Common myeloid progenitor, CD34-positive (primary cell): ENCODE measurements at regions not wholly inside any gene's neighbourhood (a gene's known extent, or its start where the extent isn't known, plus 50 kb on each side); places are given as distances from the start of the nearest gene placed in this dataset.

Source experiments
- CTCF ChIA-PET: fragments of 350-600 bp; sonication (Branson Sonifier 250); formaldehyde crosslinking; loops from one replicate; lab custom pipeline; 2021; ENCODE audit warnings: antibody characterized with exemption; lab: Charles Lee
- POLR2A ChIA-PET: fragments of 350-600 bp; sonication (Branson Sonifier 250); formaldehyde crosslinking; loops from one replicate; lab custom pipeline; 2021; ENCODE audit warnings: antibody characterized with exemption; lab: Charles Lee
- DNase-seq, 3 donors: peaks; one replicate each; pipeline versions ENCODE4 v3.0.0 to v3.0.0-alpha.2; 2013
- H3K27ac ChIP-seq, 2 experiments: 1 replicate in 1 of 2; 2 replicates in 1 of 2; pipeline ENCODE4 v1.7.0; 2013; ENCODE audit warnings: inconsistent platforms in 2 of 2, low read length in 2 of 2, mild to moderate bottlenecking in 2 of 2, low read depth in 1 of 2, moderate library complexity in 1 of 2; ENCODE audit not compliant: severe bottlenecking in 2 of 2, insufficient read depth in 1 of 2, poor library complexity in 1 of 2
- H3K27me3 ChIP-seq, 5 experiments: replicated peaks in 2 of 5; 1 replicate in 3 of 5; 2 replicates in 2 of 5; pipeline versions ENCODE4 v1.6.1 to v1.7.0; 2013; ENCODE audit warnings: low read length in 4 of 5, mild to moderate bottlenecking in 2 of 5, moderate library complexity in 2 of 5, inconsistent platforms in 1 of 5; ENCODE audit not compliant: insufficient read depth in 5 of 5, control insufficient read depth in 4 of 5
- H3K36me3 ChIP-seq, 4 experiments: 1 replicate in 2 of 4; 2 replicates in 2 of 4; pipeline versions ENCODE4 v1.6.1 to v1.7.0; 2013; ENCODE audit warnings: low read length in 3 of 4, control low read depth in 1 of 4, mild to moderate bottlenecking in 1 of 4; ENCODE audit not compliant: control insufficient read depth in 4 of 4, insufficient read depth in 4 of 4
- H3K4me1 ChIP-seq, 4 experiments: 1 replicate in 3 of 4; 2 replicates in 1 of 4; pipeline versions ENCODE4 v1.6.1 to v1.7.1; 2013; ENCODE audit warnings: low read length in 3 of 4, mild to moderate bottlenecking in 3 of 4, control low read depth in 1 of 4, inconsistent platforms in 1 of 4, moderate library complexity in 1 of 4; ENCODE audit not compliant: control insufficient read depth in 4 of 4, insufficient read depth in 4 of 4; ENCODE audit errors: control extremely low read depth in 1 of 4
- H3K4me3 ChIP-seq, 7 experiments: 1 replicate in 4 of 7; 2 replicates in 3 of 7; pipeline versions ENCODE4 v1.5.1 to v1.7.0; 2013; ENCODE audit warnings: mild to moderate bottlenecking in 7 of 7, low read length in 6 of 7, moderate library complexity in 6 of 7, inconsistent platforms in 2 of 7, low read depth in 2 of 7, control low read depth in 1 of 7; ENCODE audit not compliant: insufficient read depth in 4 of 7, control insufficient read depth in 1 of 7; ENCODE audit errors: extremely low read depth in 1 of 7
- H3K9me3 ChIP-seq, 5 experiments: 1 replicate in 4 of 5; 2 replicates in 1 of 5; pipeline versions ENCODE4 v1.6.1 to v1.7.1; 2013; ENCODE audit warnings: low read length in 4 of 5, mild to moderate bottlenecking in 2 of 5, inconsistent platforms in 1 of 5, low read depth in 1 of 5, moderate library complexity in 1 of 5; ENCODE audit not compliant: control insufficient read depth in 4 of 5, insufficient read depth in 2 of 5; ENCODE audit errors: control extremely low read depth in 1 of 5
- WGBS: methylation state at CpG from one replicate; pipeline ENCODE4 v1.1.5; 2013; ENCODE audit not compliant: insufficient coverage; 5-methylcytosine and 5-hydroxymethylcytosine counted together

DNA sequence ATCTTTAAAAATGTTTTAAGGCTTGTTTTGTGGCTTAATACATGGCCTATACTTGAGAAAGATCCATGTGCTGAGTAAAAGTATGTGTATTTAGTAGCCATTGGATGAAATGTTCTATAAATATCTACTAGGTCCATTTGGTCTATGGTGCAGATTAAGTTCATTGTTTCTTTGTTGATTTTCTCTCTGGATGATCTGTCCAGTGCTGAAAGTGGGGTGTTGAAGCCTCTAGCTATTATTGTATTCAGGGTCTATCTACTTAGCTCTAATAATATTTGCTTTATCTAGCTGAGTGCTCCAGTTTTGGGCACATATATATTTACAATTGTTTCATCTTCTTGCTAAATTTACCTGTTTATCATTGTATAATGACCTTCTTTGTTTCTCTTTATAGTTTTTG, 272.2 kb upstream of the NR4A3 start:
- DNase-seq, result no peak
- Histone ChIP-seq H3K9me3 (peaks cover 0 to 22% (median 4%) of the 10 kb centered on the region in 5 experiments), H3K27ac (no peak overlapping the region), H3K27me3 (no peaks in the 10 kb centered on the region), H3K36me3 (no peaks in the 10 kb centered on the region), H3K4me1 (no peaks in the 10 kb centered on the region), H3K4me3 (no peak overlapping the region)
- ChIA-PET CTCF (no interaction called here), POLR2A (no interaction called here)

DNA sequence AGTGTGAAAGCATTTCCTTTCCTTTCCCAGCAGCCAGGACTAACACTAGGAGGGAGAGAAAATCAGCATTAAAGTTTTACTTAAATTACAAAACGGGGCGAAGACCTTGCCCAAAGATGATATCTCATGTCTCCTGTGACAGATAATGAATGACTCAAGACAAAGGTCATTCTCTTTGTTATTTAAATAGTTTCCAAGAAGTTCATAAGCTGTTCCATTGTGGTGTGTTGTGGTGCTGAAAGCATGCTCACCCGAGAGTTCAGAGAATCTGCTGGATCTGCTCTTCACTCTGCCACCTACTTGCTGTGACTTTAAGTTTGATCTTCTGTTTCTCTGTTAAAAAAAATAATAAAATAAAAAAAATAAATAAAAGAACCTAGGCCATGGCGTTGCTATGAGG, 265.9 kb upstream of the NR4A3 start:
- no peaks in the 10 kb centered on the region for H3K4me1 ChIP-seq
- H3K36me3 ChIP-seq, result no peaks in the 10 kb centered on the region
- ChIA-PET POLR2A (no interaction called here), CTCF (interaction anchor here (1.1 kb wide), 1 partner anchor 9 kb away, joined by 3 read pairs; no protein-coding TSS in a partner anchor)
- H3K9me3 ChIP-seq, result peaks cover 2 to 32% (median 3%) of the 10 kb centered on the region in 5 experiments
- WGBS, result no CpG with 5 or more reads among the region's 4 CpGs
- no peak for DNase-seq
- no peak overlapping the region for H3K4me3 ChIP-seq
- no peaks in the 10 kb centered on the region for H3K27me3 ChIP-seq
- no peak overlapping the region for H3K27ac ChIP-seq

DNA sequence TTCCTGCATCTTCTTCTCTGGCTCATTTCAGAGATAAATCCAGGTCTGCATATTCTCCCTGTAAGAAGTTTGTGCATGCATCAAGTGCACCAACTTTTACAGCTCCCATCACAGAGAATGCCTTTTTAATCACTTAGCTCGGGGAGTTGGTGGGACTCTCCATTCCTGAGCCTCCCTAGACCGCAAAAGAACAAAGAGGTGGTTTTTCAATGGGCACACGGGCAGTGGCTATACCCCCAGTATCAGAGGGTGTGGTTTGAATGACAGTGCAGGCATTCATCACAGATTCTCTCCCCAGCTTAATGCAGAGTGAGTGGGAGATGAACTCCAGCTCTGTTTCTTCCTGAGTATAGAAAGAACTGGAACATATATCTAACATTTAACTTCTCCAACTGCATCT, 264.7 kb upstream of the NR4A3 start:
- WGBS, result no CpG with 5 or more reads among the region's 3 CpGs
- Histone ChIP-seq H3K36me3 (no peaks in the 10 kb centered on the region), H3K27me3 (no peaks in the 10 kb centered on the region), H3K4me3 (no peak overlapping the region), H3K4me1 (peaks cover 0 to 2% (median 0%) of the 10 kb centered on the region in 4 experiments), H3K27ac (no peak overlapping the region), H3K9me3 (peaks cover 2 to 25% (median 3%) of the 10 kb centered on the region in 5 experiments)
- no peak for DNase-seq
- POLR2A ChIA-PET, result no interaction called here
- CTCF ChIA-PET, result no interaction called here

DNA sequence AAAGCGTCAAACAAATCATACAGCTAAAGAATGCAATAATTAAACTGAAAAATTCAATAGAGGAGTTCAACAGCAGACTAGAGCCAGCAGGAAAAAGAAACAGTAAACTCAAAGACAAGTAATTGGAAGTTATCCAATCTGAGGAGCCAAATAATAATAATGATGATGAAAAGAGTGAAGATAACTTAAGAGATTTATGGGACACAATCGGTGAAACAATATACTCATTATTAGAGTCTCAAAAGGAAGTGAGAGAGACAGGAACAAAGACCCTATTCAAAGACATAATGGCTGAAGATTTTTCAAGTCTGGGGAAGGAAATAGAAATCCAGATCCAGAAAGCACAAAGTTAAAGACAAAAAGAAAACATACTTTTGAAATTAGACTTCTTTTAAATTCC, 263.9 kb upstream of the NR4A3 start:
- CTCF ChIA-PET, result interaction anchor here (0.8 kb wide), 1 partner anchor 22 kb away, joined by 3 read pairs; no protein-coding TSS in a partner anchor
- no CpG with 5 or more reads among the region's 2 CpGs for WGBS
- H3K27ac ChIP-seq, result no peak overlapping the region

DNA sequence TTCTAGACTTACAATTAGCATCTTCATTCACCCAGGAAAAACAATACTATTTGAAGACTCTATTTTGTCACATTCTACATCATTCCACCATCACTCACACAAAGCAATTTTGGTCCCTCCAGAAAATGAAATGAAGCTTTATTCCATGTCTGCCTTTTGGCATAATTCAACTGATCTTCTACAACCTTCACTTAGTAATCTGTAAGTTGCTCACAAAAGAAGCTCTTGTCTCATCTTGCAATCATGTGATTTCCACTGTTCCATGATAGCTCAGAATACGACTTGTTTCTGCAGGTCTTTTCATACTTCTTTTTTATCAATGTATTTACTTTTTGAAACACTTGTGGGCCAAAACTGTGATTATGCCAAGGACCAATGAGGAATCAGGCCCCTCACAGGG, 261.9 kb upstream of the NR4A3 start:
- no peaks in the 10 kb centered on the region for H3K27me3 ChIP-seq
- peaks cover 0 to 2% (median 0%) of the 10 kb centered on the region in 4 experiments for H3K4me1 ChIP-seq
- H3K9me3 ChIP-seq, result peaks cover 1 to 23% (median 3%) of the 10 kb centered on the region in 5 experiments
- H3K4me3 ChIP-seq, result no peak overlapping the region
- no peak for DNase-seq
- H3K36me3 ChIP-seq, result no peaks in the 10 kb centered on the region
- no CpG with 5 or more reads among the region's 1 CpG for WGBS
- ChIA-PET CTCF (interaction anchor here (1.0 kb wide), 1 partner anchor 16 kb away, joined by 3 read pairs; no protein-coding TSS in a partner anchor), POLR2A (no interaction called here)
- H3K27ac ChIP-seq, result no peak overlapping the region

More for the DNA sequence above, 263.9 kb upstream of the NR4A3 start:
- POLR2A ChIA-PET, result no interaction called here
- Histone ChIP-seq H3K27me3 (no peaks in the 10 kb centered on the region), H3K9me3 (peaks cover 1 to 23% (median 3%) of the 10 kb centered on the region in 5 experiments), H3K36me3 (no peaks in the 10 kb centered on the region), H3K4me1 (peaks cover 0 to 2% (median 0%) of the 10 kb centered on the region in 4 experiments), H3K4me3 (no peak overlapping the region)
- no peak for DNase-seq

DNA sequence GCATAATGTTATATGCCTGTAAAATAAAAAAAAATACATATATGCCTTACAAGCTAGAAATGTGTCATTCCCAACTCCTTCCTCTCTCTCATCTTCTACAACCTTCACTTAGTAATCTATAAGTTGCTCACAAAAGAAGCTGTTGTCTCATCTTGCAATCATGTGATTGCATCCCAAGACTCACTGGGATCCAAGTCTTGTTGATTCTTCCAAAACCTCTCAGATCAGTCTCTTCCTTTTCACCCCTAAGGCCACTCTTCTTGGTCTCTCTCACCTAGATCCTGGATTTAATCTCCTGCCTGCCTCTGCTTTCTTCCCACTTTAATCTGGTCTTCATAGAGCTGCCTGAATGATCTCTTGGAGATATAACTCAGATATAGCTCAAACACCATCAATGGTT, 261.1 kb upstream of the NR4A3 start:
- H3K27ac ChIP-seq, result no peak overlapping the region
- H3K27me3 ChIP-seq, result no peaks in the 10 kb centered on the region
- no peak for DNase-seq
- H3K9me3 ChIP-seq, result peaks cover 1 to 23% (median 3%) of the 10 kb centered on the region in 5 experiments
- H3K36me3 ChIP-seq, result no peaks in the 10 kb centered on the region
- H3K4me3 ChIP-seq, result no peak overlapping the region
- H3K4me1 ChIP-seq, result peaks cover 0 to 2% (median 0%) of the 10 kb centered on the region in 4 experiments
- ChIA-PET POLR2A (interaction anchor here (0.6 to 1.4 kb wide), 2 partner anchors 16 to 261 kb away, joined by 3 read pairs; no protein-coding TSS in a partner anchor), CTCF (no interaction called here)

DNA sequence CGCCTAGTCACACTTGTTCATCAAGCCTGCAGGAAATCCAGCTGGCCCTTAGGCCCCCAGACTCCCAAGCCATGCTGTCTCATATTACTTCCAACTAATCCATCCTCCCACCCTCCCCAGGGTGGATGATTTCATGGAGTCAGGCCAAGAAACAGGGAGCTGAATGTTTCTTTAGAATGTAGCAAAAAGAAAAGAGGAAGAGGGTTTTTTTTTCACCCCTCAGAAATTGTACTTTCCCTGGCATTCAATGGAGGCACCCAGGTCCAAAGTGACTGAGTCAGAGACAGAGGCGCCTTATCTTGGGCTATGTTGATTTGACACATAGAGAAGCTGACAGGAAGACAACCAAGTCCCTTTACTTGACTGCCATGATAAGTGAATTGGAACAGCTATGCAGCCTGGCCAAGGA, 260.2 kb upstream of the NR4A3 start:
- Histone ChIP-seq H3K27me3 (no peaks in the 10 kb centered on the region), H3K36me3 (no peaks in the 10 kb centered on the region), H3K4me3 (no peak overlapping the region), H3K27ac (no peak overlapping the region), H3K9me3 (peaks cover 1 to 20% (median 3%) of the 10 kb centered on the region in 5 experiments), H3K4me1 (peaks cover 0 to 2% (median 0%) of the 10 kb centered on the region in 4 experiments)
- ChIA-PET POLR2A (interaction anchor here (1.4 kb wide), 1 partner anchor 15 kb away, joined by 3 read pairs; no protein-coding TSS in a partner anchor), CTCF (no interaction called here)
- 92% methylated on average over 2 of the region's 2 CpGs for WGBS
- DNase-seq, result no peak
